Uterus (tissue), 3 donors: ENCODE measurements at regions not wholly inside any gene's neighbourhood (a gene's known extent, or its start where the extent isn't known, plus 50 kb on each side); places are given as distances from the start of the nearest gene placed in this dataset.
A peak's percentile ranks its signal among the peaks of the same experiment; 100 is the strongest.

Source experiments
- DNase-seq, 2 donors: peaks; one replicate each; pipeline ENCODE4 v3.0.0-alpha.2; 2019 to 2020
- H3K27ac ChIP-seq, 2 donors: fragments of 200-600 bp; sonication (generic); 1 replicate in 1 of 2; 2 replicates in 1 of 2; pipeline ENCODE4 v1.5.1; 2016 to 2018
- H3K27me3 ChIP-seq, 2 donors: fragments of 200-600 bp; sonication (generic); one replicate each; pipeline ENCODE4 v1.5.1; 2018 to 2019; ENCODE audit warnings: control low read depth in 1 of 2
- H3K36me3 ChIP-seq, 2 donors: fragments of 200-600 bp; sonication (generic); one replicate each; pipeline ENCODE4 v1.5.1; 2019; ENCODE audit warnings: control low read depth in 1 of 2
- H3K4me1 ChIP-seq, 2 donors: fragments of 200-600 bp; sonication (generic); one replicate each; pipeline ENCODE4 v1.5.1; 2018 to 2019; ENCODE audit warnings: control low read depth in 1 of 2
- H3K4me3 ChIP-seq, 2 donors: fragments of 200-600 bp; sonication (generic); 1 replicate in 1 of 2; 2 replicates in 1 of 2; pipeline ENCODE4 v1.5.1; 2018 to 2019; ENCODE audit warnings: mild to moderate bottlenecking in 1 of 2
- H3K9me3 ChIP-seq, 2 donors: fragments of 200-600 bp; sonication (generic); one replicate each; pipeline ENCODE4 v1.5.1; 2019; ENCODE audit warnings: control low read depth in 1 of 2
- POLR2A ChIP-seq, 2 donors: fragments of 450-650 bp; IDR thresholded peaks; one replicate each; pipeline ENCODE4 v1.6.1; 2016; ENCODE audit warnings: antibody characterized with exemption in 2 of 2, mild to moderate bottlenecking in 1 of 2, moderate library complexity in 1 of 2
- intact Hi-C: fragments of 100-400 bp; cut with DNase I; formaldehyde crosslinking; loops from one replicate; pipeline ENCODE4 v1.15.1; 2023; ENCODE audit warnings: low total_unique reads
- TF ChIP-seq, protein P1 (sequence below), 4 experiments: fragments of 200-600 bp in 2 of 4; fragments of 450-650 bp in 2 of 4; sonication (generic) in 2 of 4; IDR thresholded peaks; one replicate each; pipeline ENCODE4 v1.5.1; 2016 to 2019; ENCODE audit warnings: antibody characterized with exemption in 4 of 4, mild to moderate bottlenecking in 2 of 4, moderate library complexity in 1 of 4
- donor health status: DM: yes; HTN: yes; CAD: no.

DNA sequence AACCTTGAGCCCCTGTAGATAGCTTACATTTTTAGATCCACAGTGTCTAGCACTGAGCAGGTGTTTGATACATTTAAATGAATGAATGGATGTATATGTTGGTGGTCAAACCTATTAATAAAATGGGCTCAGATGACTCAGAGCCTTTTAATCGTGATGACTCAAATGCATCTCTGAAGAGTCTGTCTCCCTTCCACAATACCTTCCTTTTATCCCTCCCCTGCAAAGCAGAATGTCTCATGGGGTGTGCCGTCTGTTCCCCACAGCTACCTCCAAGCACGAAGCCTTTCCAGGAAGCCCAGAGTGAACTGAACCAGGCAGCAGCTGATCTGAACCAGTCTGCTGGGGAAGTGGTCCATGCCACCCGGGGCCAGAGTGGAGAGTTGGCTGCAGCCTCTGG is 303.5 kb upstream of the TPM1 start:
- no peaks in the 10 kb centered on the region for H3K9me3 ChIP-seq
- DNase-seq = no peak
- H3K4me3 ChIP-seq = no peak overlapping the region
- TF ChIP-seq, protein P1, sequence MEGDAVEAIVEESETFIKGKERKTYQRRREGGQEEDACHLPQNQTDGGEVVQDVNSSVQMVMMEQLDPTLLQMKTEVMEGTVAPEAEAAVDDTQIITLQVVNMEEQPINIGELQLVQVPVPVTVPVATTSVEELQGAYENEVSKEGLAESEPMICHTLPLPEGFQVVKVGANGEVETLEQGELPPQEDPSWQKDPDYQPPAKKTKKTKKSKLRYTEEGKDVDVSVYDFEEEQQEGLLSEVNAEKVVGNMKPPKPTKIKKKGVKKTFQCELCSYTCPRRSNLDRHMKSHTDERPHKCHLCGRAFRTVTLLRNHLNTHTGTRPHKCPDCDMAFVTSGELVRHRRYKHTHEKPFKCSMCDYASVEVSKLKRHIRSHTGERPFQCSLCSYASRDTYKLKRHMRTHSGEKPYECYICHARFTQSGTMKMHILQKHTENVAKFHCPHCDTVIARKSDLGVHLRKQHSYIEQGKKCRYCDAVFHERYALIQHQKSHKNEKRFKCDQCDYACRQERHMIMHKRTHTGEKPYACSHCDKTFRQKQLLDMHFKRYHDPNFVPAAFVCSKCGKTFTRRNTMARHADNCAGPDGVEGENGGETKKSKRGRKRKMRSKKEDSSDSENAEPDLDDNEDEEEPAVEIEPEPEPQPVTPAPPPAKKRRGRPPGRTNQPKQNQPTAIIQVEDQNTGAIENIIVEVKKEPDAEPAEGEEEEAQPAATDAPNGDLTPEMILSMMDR (IDR thresholded peaks at IDR 0.05) = no peak
- no peak for TF ChIP-seq POLR2A (IDR thresholded peaks at IDR 0.05)
- intact Hi-C loops = no loop called here
- no peaks in the 10 kb centered on the region for H3K36me3 ChIP-seq
- H3K27ac ChIP-seq = peak overlapping the region; percentile 18 to 33
- H3K4me1 ChIP-seq = peaks cover 0 to 4% of the 10 kb centered on the region in 2 donors
- no peaks in the 10 kb centered on the region for H3K27me3 ChIP-seq

DNA sequence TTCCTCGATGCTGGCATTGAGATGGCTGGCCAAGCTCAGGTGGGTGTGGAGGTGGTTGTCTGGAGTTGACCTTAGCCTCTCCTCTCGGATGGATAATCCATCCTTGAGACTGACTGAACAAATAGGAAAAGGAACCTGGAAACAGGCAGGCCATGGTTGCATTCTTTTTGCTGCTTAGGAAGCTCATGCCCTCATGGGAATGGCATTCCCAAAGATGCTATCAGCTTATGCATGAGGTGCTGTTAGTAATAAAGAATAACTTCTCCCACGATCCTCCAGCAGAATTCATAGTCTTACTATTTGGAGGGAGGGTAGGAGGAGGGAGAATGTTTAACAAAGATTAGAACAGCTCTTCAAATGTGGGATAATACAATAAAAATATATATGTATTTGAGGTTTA is 303.0 kb upstream of the TPM1 start:
- H3K9me3 ChIP-seq = no peaks in the 10 kb centered on the region
- peak overlapping the region; percentile 18 to 33 for H3K27ac ChIP-seq
- intact Hi-C loops = no loop called here
- no peaks in the 10 kb centered on the region for H3K27me3 ChIP-seq
- H3K4me1 ChIP-seq = peaks cover 0 to 4% of the 10 kb centered on the region in 2 donors
- H3K4me3 ChIP-seq = no peak overlapping the region
- no peaks in the 10 kb centered on the region for H3K36me3 ChIP-seq
- TF ChIP-seq, protein P1 (IDR thresholded peaks at IDR 0.05) = no peak
- TF ChIP-seq POLR2A (IDR thresholded peaks at IDR 0.05) = no peak
- DNase-seq = no peak

DNA sequence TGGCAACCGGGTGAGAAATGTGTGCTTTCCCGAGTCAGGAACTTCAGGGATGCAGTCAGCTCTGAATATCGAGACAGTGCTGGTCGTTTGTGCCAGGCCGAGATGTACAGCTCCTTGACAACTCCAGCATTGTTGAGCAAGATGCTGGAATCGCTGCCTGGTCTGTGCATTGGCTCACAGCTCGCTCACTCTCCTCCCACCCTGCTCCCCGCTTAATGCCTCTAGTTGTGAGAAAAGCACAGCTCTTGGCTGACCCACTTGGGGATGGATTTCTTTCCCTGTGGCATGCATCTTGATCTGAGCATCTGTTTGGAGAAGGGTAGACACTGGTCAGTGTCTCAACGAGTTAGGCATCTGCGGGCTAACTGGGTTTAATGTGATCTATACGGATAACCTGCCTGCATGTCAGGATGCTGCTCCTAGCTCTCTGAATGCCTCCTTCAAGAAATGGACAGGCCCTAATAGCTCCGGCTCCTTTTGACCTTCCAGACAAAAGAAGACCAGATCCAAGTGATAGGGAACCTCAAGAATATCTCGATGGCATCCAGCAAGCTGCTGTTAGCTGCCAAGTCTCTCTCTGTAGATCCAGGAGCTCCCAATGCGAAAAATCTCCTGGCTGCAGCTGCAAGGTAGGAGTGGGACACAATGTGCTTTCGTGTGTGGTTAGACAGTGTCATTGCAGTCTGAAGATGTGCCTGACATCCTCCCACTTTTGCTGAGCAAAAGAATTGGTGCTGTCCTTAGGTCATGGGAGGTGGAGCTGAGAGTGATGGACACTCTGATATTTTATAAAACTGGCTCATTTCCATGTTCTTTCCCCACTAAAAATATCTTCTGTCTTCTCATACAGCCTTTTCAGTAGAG is 302.2 kb upstream of the TPM1 start:
- H3K9me3 ChIP-seq = no peaks in the 10 kb centered on the region
- peak; percentile 40 to 43 for DNase-seq
- no peak for TF ChIP-seq POLR2A (IDR thresholded peaks at IDR 0.05)
- TF ChIP-seq, protein P1 (IDR thresholded peaks at IDR 0.05) = no peak
- intact Hi-C loops = no loop called here
- no peak overlapping the region for H3K4me3 ChIP-seq
- no peaks in the 10 kb centered on the region for H3K27me3 ChIP-seq
- peak overlapping the region; percentile 14 to 86 for H3K27ac ChIP-seq
- no peaks in the 10 kb centered on the region for H3K36me3 ChIP-seq
- H3K4me1 ChIP-seq = peaks cover 0 to 4% of the 10 kb centered on the region in 2 donors

DNA sequence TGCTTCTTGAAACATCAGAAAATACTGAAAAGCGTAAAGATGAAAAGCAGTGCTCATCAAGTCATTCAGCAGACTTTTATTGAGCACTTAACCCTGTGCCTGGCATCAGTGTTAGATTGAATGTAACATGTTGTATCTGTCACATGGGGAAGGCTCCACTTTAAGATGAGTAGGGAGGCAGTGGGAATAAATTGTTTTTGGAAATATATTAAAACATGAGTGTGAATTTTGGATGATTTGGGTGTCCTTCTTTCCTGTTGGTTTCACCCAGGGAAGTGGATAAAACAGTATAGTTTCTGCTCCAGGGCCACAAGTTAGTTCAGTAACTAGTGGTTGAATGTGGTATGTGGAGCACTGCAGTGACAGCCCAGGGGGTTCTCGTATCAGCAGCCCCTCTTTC is 301.4 kb upstream of the TPM1 start:
- H3K9me3 ChIP-seq = no peaks in the 10 kb centered on the region
- H3K36me3 ChIP-seq = no peaks in the 10 kb centered on the region
- intact Hi-C loops = no loop called here
- H3K27me3 ChIP-seq = no peaks in the 10 kb centered on the region
- H3K4me3 ChIP-seq = no peak overlapping the region
- H3K27ac ChIP-seq = peak overlapping the region; percentile 1 to 86
- DNase-seq = no peak
- TF ChIP-seq, protein P1 (IDR thresholded peaks at IDR 0.05) = no peak
- no peak for TF ChIP-seq POLR2A (IDR thresholded peaks at IDR 0.05)
- peaks cover 0 to 4% of the 10 kb centered on the region in 2 donors for H3K4me1 ChIP-seq

DNA sequence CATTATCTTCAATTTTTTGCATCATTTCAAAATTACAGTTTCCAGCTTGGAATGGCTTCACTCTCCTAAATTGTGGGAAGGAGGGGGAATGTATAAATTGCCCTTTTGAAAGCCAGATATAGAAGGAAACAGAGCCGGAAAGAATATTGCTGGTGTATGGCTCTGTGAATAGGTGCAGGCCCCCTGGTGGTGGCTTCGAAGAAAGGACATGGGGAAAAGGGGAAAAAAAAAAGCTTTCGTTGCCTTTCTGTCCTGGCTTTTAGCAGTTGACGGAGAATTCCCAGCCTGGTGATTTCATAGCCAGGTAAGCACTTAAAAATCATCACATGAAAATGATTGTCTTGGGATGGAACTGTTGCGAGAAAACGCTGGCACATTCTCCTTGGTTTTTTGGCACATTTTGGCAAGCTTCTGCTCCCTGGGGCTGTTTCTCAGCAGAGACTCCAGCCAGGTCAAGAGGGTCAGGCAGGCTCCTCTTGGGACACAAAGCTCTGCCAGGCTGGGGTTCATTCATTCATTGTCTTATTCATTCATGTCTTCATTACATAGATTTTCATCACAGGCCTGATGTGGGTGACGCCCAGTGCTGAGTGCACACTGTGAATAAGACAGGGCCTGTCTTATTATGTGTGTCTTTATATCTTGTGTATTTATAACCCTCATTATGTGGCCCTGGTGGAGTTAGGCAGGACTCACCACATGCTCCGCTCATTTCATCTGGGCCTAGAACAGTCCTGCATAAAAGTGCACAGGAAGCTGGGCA is 300.0 kb upstream of the TPM1 start:
- no peaks in the 10 kb centered on the region for H3K27me3 ChIP-seq
- intact Hi-C loops = no loop called here
- DNase-seq = peak; percentile 76 to 82
- peak overlapping the region; percentile 86 to 87 for H3K27ac ChIP-seq
- no peaks in the 10 kb centered on the region for H3K36me3 ChIP-seq
- H3K9me3 ChIP-seq = no peaks in the 10 kb centered on the region
- TF ChIP-seq, protein P1 (IDR thresholded peaks at IDR 0.05) = peak; percentile 64 to 79 (median 72)
- TF ChIP-seq POLR2A (IDR thresholded peaks at IDR 0.05) = no peak
- no peak overlapping the region for H3K4me3 ChIP-seq
- H3K4me1 ChIP-seq = peaks cover 0 to 4% of the 10 kb centered on the region in 2 donors
